ENCODE measurements at regions not wholly inside any gene's neighbourhood (a gene's known extent, or its start where the extent isn't known, plus 50 kb on each side); places are given as distances from the start of the nearest gene placed in this dataset.

DNA sequence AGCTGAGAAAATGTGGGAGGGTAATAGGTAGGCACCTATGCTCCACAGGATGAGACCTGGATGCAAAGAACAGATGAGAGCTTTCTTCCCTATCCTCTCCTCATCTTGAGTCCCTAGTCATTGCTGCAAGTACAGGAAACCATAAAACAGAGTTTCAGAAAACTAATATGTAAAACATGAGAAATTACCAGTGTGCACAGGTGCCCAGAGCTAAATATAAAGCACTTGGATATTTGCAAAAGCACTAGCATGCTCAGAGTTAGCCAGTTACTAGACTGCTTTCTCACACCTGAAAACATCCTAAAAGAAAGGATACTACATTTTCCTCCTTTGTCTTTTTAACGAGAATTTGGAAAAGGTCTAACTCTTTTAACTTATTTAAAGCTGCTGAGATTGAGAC lies 324.3 kb downstream of the DAD1 start:
- no peak for TF ChIP-seq FOXA1 (IDR thresholded peaks at IDR 0.05)
- TF ChIP-seq, protein P1, sequence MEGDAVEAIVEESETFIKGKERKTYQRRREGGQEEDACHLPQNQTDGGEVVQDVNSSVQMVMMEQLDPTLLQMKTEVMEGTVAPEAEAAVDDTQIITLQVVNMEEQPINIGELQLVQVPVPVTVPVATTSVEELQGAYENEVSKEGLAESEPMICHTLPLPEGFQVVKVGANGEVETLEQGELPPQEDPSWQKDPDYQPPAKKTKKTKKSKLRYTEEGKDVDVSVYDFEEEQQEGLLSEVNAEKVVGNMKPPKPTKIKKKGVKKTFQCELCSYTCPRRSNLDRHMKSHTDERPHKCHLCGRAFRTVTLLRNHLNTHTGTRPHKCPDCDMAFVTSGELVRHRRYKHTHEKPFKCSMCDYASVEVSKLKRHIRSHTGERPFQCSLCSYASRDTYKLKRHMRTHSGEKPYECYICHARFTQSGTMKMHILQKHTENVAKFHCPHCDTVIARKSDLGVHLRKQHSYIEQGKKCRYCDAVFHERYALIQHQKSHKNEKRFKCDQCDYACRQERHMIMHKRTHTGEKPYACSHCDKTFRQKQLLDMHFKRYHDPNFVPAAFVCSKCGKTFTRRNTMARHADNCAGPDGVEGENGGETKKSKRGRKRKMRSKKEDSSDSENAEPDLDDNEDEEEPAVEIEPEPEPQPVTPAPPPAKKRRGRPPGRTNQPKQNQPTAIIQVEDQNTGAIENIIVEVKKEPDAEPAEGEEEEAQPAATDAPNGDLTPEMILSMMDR (IDR thresholded peaks at IDR 0.05; ENCODE audit: low read depth, low read length, missing input control): no peak
- TF ChIP-seq, protein P2, sequence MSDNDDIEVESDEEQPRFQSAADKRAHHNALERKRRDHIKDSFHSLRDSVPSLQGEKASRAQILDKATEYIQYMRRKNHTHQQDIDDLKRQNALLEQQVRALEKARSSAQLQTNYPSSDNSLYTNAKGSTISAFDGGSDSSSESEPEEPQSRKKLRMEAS (IDR thresholded peaks at IDR 0.05): no peak

All from liver (tissue), 2 donors.